IMR-90 (cell line): ENCODE measurements at regions not wholly inside any gene's neighbourhood (a gene's known extent, or its start where the extent isn't known, plus 50 kb on each side); places are given as distances from the start of the nearest gene placed in this dataset.

Experiments
- BHLHE40 ChIP-seq: fragments of 150-350 bp; IDR thresholded peaks from 2 replicates; pipeline ENCODE4 v1.6.1; 2016; ENCODE audit warnings: mild to moderate bottlenecking, low read depth, low read length
- FOS ChIP-seq: fragments of 150-350 bp; IDR thresholded peaks from 2 replicates; pipeline ENCODE4 v1.6.1; 2016; ENCODE audit warnings: low read depth, low read length
- POLR2A ChIP-seq: IDR thresholded peaks from 2 replicates; pipeline ENCODE4 v1.6.1; 2012; ENCODE audit warnings: mild to moderate bottlenecking, low read depth, low read length
- TF ChIP-seq, protein P1 (sequence below): fragments of 150-350 bp; IDR thresholded peaks from 2 replicates; pipeline ENCODE4 v1.6.1; 2016; ENCODE audit warnings: low read depth, mild to moderate bottlenecking, low read length, moderate library complexity, borderline replicate concordance

GRCh38 chr2:43031471-43032212 lies 194.8 kb downstream of the ZFP36L2 start (continued):
- TF ChIP-seq, protein P1, sequence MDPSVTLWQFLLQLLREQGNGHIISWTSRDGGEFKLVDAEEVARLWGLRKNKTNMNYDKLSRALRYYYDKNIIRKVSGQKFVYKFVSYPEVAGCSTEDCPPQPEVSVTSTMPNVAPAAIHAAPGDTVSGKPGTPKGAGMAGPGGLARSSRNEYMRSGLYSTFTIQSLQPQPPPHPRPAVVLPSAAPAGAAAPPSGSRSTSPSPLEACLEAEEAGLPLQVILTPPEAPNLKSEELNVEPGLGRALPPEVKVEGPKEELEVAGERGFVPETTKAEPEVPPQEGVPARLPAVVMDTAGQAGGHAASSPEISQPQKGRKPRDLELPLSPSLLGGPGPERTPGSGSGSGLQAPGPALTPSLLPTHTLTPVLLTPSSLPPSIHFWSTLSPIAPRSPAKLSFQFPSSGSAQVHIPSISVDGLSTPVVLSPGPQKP = no peak
- TF ChIP-seq FOS (no peak), BHLHE40 (no peak), POLR2A (no peak)
